Vagina (tissue), 2 donors: ENCODE measurements at regions not wholly inside any gene's neighbourhood (a gene's known extent, or its start where the extent isn't known, plus 50 kb on each side); places are given as distances from the start of the nearest gene placed in this dataset.

Source experiments
- POLR2A ChIP-seq, 2 donors: fragments of 450-650 bp; IDR thresholded peaks; one replicate each; pipeline ENCODE4 v1.6.1; 2017; ENCODE audit warnings: antibody characterized with exemption in 2 of 2, mild to moderate bottlenecking in 2 of 2, moderate library complexity in 2 of 2
- TF ChIP-seq, protein P1 (sequence below), 3 experiments: fragments of 450-650 bp in 2 of 3; fragments of 200-600 bp in 1 of 3; sonication (generic) in 1 of 3; IDR thresholded peaks; one replicate each; pipeline ENCODE4 v1.5.1; 2017 to 2019; ENCODE audit warnings: antibody characterized with exemption in 3 of 3, mild to moderate bottlenecking in 2 of 3, moderate library complexity in 2 of 3

GRCh38 chr10:61559615-61560014 lies 103.1 kb upstream of the CABCOCO1 start:
- TF ChIP-seq POLR2A (IDR thresholded peaks at IDR 0.05): no peak
- TF ChIP-seq, protein P1, sequence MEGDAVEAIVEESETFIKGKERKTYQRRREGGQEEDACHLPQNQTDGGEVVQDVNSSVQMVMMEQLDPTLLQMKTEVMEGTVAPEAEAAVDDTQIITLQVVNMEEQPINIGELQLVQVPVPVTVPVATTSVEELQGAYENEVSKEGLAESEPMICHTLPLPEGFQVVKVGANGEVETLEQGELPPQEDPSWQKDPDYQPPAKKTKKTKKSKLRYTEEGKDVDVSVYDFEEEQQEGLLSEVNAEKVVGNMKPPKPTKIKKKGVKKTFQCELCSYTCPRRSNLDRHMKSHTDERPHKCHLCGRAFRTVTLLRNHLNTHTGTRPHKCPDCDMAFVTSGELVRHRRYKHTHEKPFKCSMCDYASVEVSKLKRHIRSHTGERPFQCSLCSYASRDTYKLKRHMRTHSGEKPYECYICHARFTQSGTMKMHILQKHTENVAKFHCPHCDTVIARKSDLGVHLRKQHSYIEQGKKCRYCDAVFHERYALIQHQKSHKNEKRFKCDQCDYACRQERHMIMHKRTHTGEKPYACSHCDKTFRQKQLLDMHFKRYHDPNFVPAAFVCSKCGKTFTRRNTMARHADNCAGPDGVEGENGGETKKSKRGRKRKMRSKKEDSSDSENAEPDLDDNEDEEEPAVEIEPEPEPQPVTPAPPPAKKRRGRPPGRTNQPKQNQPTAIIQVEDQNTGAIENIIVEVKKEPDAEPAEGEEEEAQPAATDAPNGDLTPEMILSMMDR (IDR thresholded peaks at IDR 0.05): no peak
